ENCODE measurements at regions not wholly inside any gene's neighbourhood (a gene's known extent, or its start where the extent isn't known, plus 50 kb on each side); places are given as distances from the start of the nearest gene placed in this dataset.
A peak's percentile ranks its signal among the peaks of the same experiment; 100 is the strongest.
"Not testable (repeated sequence)": the region's sequence is repeated elsewhere in the genome, so short reads cannot be mapped to it uniquely, and the experiment has no call there.

DNA sequence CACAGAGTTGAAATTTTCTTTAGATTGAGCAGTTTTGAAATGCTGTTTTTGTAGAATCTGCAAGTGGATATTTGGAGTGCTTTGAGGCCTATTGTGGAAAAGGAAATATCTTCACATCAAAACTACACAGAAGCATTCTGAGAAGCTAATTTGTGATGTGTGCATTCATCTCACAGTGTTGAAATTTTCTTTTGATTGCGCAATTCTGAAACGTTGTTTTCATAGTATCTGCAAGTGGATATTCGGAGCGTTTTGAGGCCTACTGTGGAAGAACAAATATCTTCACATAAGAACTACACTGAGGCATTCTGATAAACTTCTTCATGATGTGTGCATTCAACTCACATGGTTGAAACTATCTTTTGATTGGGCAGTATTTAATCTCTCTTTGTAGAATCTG lies 3143.4 kb upstream of the OR11H1 start:
- intact Hi-C loops (cut with DNase I); DNase-seq; ATAC-seq (ENCODE audit: poor library complexity): not testable (repeated sequence)

DNA sequence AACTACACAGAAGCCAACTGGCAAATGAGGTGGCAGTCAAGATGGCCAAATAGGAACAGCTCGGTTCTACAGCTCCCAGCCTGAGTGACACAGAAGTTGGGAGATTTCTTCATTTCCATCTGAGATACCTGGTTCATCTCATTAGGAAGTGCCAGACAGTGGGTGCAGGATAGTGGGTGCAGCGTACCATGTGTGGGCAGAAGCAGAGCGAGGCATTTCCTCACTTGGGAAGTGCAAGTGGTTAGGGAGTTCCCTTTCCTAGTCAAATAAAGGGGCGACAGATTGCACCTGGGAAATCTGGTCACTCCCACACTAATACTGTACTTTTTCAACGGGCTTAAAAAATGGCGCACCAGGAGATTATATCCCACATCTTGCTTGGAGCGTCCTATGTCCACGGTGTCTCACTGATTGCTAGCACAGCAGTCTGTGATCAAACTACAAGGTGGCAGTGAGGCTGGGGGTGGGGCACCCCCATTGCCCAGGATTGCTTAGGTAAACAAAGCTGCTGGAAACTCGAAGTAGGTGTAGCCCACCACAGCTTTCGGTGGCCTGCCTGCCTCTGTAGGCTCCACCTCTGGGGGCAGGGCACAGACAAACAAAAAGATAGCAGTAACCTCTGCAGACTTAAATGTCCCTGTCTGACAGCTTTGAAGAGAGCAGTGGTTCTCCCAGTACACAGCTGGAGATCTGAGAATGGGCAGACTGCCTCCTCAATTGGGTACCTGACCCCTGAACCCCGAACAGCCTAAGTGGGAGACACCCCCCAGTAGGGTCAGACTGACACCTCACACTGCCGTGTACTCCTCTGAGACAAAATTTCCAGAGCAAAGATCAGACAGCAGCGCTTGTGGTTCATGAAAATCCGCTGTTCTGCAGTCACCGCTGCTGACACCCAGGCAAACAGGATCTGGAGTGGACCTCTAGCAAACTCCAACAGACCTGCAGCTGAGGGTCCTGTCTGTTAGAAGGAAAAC lies 3138.9 kb upstream of the OR11H1 start:
- ATAC-seq (ENCODE audit: poor library complexity); intact Hi-C loops (cut with DNase I): not testable (repeated sequence)
- DNase-seq, result peak; percentile 27

DNA sequence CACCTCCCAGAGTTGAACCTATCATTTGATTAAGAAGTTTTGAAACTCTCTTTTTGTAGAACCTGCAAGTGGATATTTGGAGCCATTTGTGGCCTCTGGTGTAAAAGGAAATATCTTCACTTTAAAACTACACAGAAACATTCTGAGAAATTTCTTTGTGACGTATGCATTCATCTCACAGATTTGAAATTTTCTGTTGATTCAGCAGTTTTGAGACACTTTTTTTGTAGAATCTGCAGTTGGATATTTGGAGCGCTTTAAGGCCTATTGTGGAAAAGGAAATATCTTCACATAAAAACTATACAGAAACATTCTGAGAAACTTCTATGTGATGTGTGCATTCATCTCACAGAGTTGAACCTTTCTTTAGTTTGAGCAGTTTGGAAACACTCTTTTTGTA lies 3130.7 kb upstream of the OR11H1 start:
- ATAC-seq (ENCODE audit: poor library complexity); DNase-seq; intact Hi-C loops (cut with DNase I): not testable (repeated sequence)

DNA sequence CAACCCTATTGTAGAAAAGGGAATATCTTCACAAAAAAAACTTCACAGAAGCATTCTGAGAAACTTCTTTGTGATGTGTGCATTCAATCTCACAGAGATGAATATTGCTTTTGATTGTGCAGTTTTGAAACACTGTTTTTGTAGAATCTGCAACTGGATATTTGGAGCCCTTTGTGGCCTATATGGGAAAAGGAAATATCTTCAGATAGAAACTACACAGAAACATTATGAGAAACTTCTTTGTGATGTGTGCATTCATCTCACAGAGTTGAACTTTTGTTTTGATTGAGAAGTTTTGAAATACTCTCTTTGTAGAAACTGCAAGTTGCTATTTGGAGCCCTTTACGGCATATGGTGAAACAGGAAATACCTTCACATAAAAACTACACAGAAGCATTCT lies 3126.1 kb upstream of the OR11H1 start:
- ATAC-seq (ENCODE audit: poor library complexity); DNase-seq; intact Hi-C loops (cut with DNase I): not testable (repeated sequence)

DNA sequence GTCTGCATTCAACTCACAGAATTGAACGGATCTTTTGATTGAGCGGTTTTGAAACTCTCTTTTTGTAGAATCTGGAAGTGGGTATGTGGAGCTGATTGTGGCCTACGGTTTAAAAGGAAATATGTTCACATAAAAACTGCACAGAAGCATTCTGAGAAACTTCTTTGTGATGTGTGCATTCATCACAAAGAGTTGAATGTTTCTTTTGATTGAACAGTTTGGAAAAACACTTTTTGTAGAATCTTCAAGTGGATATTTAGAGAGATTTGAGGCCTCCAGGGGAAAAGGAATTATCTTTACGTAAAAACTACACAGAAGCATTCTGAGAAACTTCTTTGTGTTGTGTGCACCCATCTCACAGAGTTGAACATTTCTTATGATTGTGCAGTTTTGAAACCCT lies 3125.5 kb upstream of the OR11H1 start:
- ATAC-seq (ENCODE audit: poor library complexity); intact Hi-C loops (cut with DNase I); DNase-seq: not testable (repeated sequence)

DNA sequence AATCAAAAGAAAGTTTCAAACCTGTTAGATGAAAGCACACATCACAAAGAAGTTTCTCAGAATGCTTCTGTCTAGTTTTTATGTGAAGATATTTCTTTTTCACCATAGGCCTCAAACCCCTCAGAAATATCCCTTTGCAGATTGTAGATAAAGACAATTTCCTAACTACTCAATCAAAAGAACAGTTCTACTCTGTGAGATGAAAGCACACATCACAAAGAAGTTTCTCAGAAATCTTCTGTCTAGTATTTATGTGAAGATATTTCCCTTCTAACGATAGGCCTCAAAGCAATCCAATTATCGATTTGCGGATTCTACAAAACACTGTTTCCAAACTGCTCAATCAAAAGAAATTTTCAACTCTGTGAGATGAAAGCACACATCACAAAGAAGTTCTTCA lies 3092.1 kb upstream of the OR11H1 start:
- intact Hi-C loops (cut with DNase I); DNase-seq; ATAC-seq (ENCODE audit: poor library complexity): not testable (repeated sequence)
